ENCODE measurements at regions not wholly inside any gene's neighbourhood (a gene's known extent, or its start where the extent isn't known, plus 50 kb on each side); places are given as distances from the start of the nearest gene placed in this dataset. TPM values are rescaled to one million over a fixed set of nuclear protein-coding genes. Genes with fewer than 3 reads are reported as not detected.
"Not testable (repeated sequence)": the region's sequence is repeated elsewhere in the genome, so short reads cannot be mapped to it uniquely, and the experiment has no call there.

GRCh38 chr4:189861101-189861500 lies 79.6 kb upstream of the FRG1 start:
- no peak for DNase-seq (ENCODE audit: low spot score)

GRCh38 chr4:189869236-189869635 lies 71.4 kb upstream of the FRG1 start:
- DNase-seq (ENCODE audit: low spot score), result no peak

GRCh38 chr4:189870511-189871234 lies 70.0 kb upstream of the FRG1 start:
- no peak for DNase-seq (ENCODE audit: low spot score)

- DNase-seq (ENCODE audit: low spot score), result no peak
Measured at GRCh38 chr4:189874591-189874990, 66.1 kb upstream of the FRG1 start.

- not testable (repeated sequence) for DNase-seq (ENCODE audit: low spot score)
Measured at GRCh38 chr4:189881190-189881589, 59.5 kb upstream of the FRG1 start.

- DNase-seq (ENCODE audit: low spot score), result not testable (repeated sequence)
Measured at GRCh38 chr4:189888407-189888806, 52.3 kb upstream of the FRG1 start.

Small RNAs in the stretch of these regions (small RNA-seq; reads per million reads assigned to genes)
- gene RNU1-51P (not detected), gene RNU7-192P (not detected)

Measured in HT-29 (cell line).